ENCODE measurements at regions not wholly inside any gene's neighbourhood (a gene's known extent, or its start where the extent isn't known, plus 50 kb on each side); places are given as distances from the start of the nearest gene placed in this dataset.

GRCh38 chr16:14002416-14002990 is 68.6 kb upstream of the MRTFB start:
- H3K36me3 ChIP-seq = no peaks in the 10 kb centered on the region
- peaks cover 76% of the 10 kb centered on the region for H3K4me1 ChIP-seq
- no peaks in the 10 kb centered on the region for H3K9me3 ChIP-seq (replicated peaks)
- no peaks in the 10 kb centered on the region for H3K27me3 ChIP-seq (ENCODE audit: low read depth)
- no peak for DNase-seq
- peak overlapping the region; percentile 52 for H3K4me3 ChIP-seq
- intact Hi-C loops (cut with micrococcal nuclease) = no loop called here
- TF ChIP-seq, protein P1, sequence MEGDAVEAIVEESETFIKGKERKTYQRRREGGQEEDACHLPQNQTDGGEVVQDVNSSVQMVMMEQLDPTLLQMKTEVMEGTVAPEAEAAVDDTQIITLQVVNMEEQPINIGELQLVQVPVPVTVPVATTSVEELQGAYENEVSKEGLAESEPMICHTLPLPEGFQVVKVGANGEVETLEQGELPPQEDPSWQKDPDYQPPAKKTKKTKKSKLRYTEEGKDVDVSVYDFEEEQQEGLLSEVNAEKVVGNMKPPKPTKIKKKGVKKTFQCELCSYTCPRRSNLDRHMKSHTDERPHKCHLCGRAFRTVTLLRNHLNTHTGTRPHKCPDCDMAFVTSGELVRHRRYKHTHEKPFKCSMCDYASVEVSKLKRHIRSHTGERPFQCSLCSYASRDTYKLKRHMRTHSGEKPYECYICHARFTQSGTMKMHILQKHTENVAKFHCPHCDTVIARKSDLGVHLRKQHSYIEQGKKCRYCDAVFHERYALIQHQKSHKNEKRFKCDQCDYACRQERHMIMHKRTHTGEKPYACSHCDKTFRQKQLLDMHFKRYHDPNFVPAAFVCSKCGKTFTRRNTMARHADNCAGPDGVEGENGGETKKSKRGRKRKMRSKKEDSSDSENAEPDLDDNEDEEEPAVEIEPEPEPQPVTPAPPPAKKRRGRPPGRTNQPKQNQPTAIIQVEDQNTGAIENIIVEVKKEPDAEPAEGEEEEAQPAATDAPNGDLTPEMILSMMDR (IDR thresholded peaks at IDR 0.05; ENCODE audit: borderline replicate concordance) = no peak
- H3K27ac ChIP-seq (replicated peaks) = peak overlapping the region; percentile 82

- Histone ChIP-seq H3K36me3 (no peaks in the 10 kb centered on the region), H3K4me3 (peak overlapping the region; percentile 52), H3K9me3 (replicated peaks) (no peaks in the 10 kb centered on the region), H3K27ac (replicated peaks) (peak overlapping the region; percentile 82), H3K4me1 (peaks cover 70% of the 10 kb centered on the region), H3K27me3 (ENCODE audit: low read depth) (no peaks in the 10 kb centered on the region)
- DNase-seq = peak; percentile 61
- intact Hi-C loops (cut with micrococcal nuclease) = no loop called here
- TF ChIP-seq, protein P1 (IDR thresholded peaks at IDR 0.05; ENCODE audit: borderline replicate concordance) = peak; percentile 31
Measured at GRCh38 chr16:14003074-14003570, 68.0 kb upstream of the MRTFB start.

DNA sequence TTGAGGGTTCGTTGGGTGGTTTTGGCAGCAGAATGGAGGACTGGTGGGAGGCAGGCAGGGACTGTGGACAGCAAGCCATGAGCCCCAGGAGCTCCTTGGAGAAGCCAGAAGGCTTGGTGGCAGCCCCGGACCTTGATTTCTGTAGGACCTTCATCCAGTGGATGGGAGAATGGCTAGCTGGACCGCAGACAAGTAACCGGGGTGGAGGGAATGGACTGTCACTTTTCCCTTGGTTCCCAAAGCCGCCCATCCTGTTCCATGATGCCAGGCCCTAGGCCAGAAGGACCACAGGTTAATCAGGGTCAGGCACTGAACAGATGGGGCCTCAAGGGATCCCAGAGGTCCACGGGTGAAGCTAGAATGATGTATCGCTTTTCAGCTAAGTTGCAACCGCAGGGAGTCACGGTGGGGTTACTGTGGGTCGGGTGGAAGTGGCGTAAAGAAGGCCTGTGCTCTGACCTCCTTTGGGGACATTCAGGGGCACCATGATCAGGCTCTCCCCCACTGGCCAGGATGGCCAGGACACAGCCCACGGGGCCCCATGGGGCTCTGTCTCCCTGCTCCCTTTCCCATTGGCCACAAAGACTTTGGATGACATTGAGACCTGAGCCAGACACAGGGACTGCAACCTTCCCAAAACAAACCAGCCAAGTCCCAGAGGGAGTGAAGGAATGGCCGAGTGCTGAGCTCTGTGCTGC is 66.9 kb upstream of the MRTFB start:
- Histone ChIP-seq H3K27ac (replicated peaks) (peak overlapping the region; percentile 82), H3K36me3 (no peaks in the 10 kb centered on the region), H3K4me1 (peaks cover 59% of the 10 kb centered on the region), H3K27me3 (ENCODE audit: low read depth) (no peaks in the 10 kb centered on the region), H3K4me3 (no peak overlapping the region), H3K9me3 (replicated peaks) (no peaks in the 10 kb centered on the region)
- intact Hi-C loops (cut with micrococcal nuclease) = no loop called here
- TF ChIP-seq, protein P1 (IDR thresholded peaks at IDR 0.05; ENCODE audit: borderline replicate concordance) = no peak
- peak; percentile 50 for DNase-seq

DNA sequence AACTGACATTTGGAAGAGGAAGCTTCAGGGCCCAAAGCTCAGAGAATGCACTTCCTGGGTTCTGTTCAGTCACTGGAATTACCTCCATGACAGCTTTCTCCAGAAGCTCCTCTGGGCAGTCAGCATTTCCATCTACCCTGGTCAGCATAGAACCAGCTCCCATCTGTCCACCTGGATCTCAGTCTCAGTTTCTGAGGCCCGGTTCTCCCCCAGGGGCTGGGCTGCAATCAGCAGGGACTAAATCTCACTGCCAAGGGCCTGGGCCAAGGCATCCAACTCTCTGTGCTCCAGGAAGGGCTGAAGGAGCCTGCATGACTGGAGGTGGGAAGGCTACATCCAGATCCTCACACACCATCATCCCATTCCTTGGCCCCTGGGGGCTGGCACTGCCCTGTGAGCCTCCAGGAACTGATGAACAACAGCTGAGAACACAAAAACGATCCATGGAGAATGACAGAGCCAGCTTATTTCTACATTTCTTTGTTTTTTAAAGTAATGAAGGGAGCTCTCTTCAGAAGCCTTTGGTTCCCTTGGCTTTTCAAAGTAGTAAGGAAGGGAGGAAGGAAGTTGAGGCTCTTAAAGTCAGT is 66.3 kb upstream of the MRTFB start:
- Histone ChIP-seq H3K36me3 (no peaks in the 10 kb centered on the region), H3K4me1 (peaks cover 53% of the 10 kb centered on the region), H3K27me3 (ENCODE audit: low read depth) (no peaks in the 10 kb centered on the region), H3K4me3 (no peak overlapping the region), H3K9me3 (replicated peaks) (no peaks in the 10 kb centered on the region), H3K27ac (replicated peaks) (peak overlapping the region; percentile 82)
- TF ChIP-seq, protein P1 (IDR thresholded peaks at IDR 0.05; ENCODE audit: borderline replicate concordance) = no peak
- intact Hi-C loops (cut with micrococcal nuclease) = no loop called here
- no peak for DNase-seq

- intact Hi-C loops (cut with micrococcal nuclease) = no loop called here
- Histone ChIP-seq H3K27ac (replicated peaks) (peak overlapping the region; percentile 82), H3K4me1 (peaks cover 48% of the 10 kb centered on the region), H3K4me3 (no peak overlapping the region), H3K9me3 (replicated peaks) (no peaks in the 10 kb centered on the region), H3K27me3 (ENCODE audit: low read depth) (no peaks in the 10 kb centered on the region), H3K36me3 (no peaks in the 10 kb centered on the region)
- no peak for DNase-seq
- TF ChIP-seq, protein P1 (IDR thresholded peaks at IDR 0.05; ENCODE audit: borderline replicate concordance) = no peak
Measured at GRCh38 chr16:14005335-14005734, 65.8 kb upstream of the MRTFB start.
